H9 (cell line): ENCODE measurements at regions not wholly inside any gene's neighbourhood (a gene's known extent, or its start where the extent isn't known, plus 50 kb on each side); places are given as distances from the start of the nearest gene placed in this dataset.

ENCODE experiments used
- DNase-seq: peaks from one replicate; pipeline ENCODE4 v3.0.0-alpha.2; 2017
- H2AFZ ChIP-seq: one replicate; pipeline ENCODE4 v1.6.1; 2013; ENCODE audit warnings: mild to moderate bottlenecking, low read length, control low read depth, moderate library complexity
- H2AK5ac ChIP-seq: 2 replicates; pipeline ENCODE4 v1.6.1; 2013; ENCODE audit warnings: low read length, control low read depth, mixed read lengths; ENCODE audit not compliant: insufficient read length
- H2BK120ac ChIP-seq: one replicate; pipeline ENCODE4 v1.6.1; 2013; ENCODE audit warnings: low read depth, mild to moderate bottlenecking, low read length, control low read depth, inconsistent platforms; ENCODE audit not compliant: poor library complexity, severe bottlenecking
- H2BK12ac ChIP-seq: 2 replicates; pipeline ENCODE4 v1.6.1; 2013; ENCODE audit warnings: low read length, control low read depth, mixed read lengths, low read depth; ENCODE audit not compliant: insufficient read length
- H2BK15ac ChIP-seq: 2 replicates; pipeline ENCODE4 v1.6.1; 2013; ENCODE audit warnings: low read depth, low read length, control low read depth
- H2BK20ac ChIP-seq: one replicate; pipeline ENCODE4 v1.6.1; 2013; ENCODE audit warnings: low read depth, mild to moderate bottlenecking, low read length, control low read depth, inconsistent platforms; ENCODE audit not compliant: poor library complexity, severe bottlenecking
- H2BK5ac ChIP-seq: 2 replicates; pipeline ENCODE4 v1.6.1; 2013; ENCODE audit warnings: low read length, control low read depth, mixed read lengths; ENCODE audit not compliant: insufficient read length
- H3K14ac ChIP-seq: 2 replicates; pipeline ENCODE4 v1.6.1; 2013; ENCODE audit warnings: low read length, control low read depth; ENCODE audit not compliant: insufficient read depth
- H3K18ac ChIP-seq: 2 replicates; pipeline ENCODE4 v1.6.1; 2013; ENCODE audit warnings: low read depth, mild to moderate bottlenecking, mixed read lengths, low read length, control low read depth; ENCODE audit not compliant: insufficient read length
- H3K23ac ChIP-seq: 2 replicates; pipeline ENCODE4 v1.6.1; 2013; ENCODE audit warnings: low read length, control low read depth, mixed read lengths, low read depth; ENCODE audit not compliant: insufficient read length
- H3K23me2 ChIP-seq: 2 replicates; pipeline ENCODE4 v1.6.1; 2013; ENCODE audit warnings: low read depth, mild to moderate bottlenecking, mixed read lengths, low read length, control low read depth; ENCODE audit not compliant: insufficient read length, poor library complexity, severe bottlenecking
- H3K27ac ChIP-seq: 2 replicates; pipeline ENCODE4 v1.5.1; 2013; ENCODE audit warnings: low read length, control low read depth, mixed read lengths, low read depth; ENCODE audit not compliant: insufficient read length
- H3K27me3 ChIP-seq: 2 replicates; pipeline ENCODE4 v1.6.1; 2013; ENCODE audit warnings: low read length, control low read depth, inconsistent platforms; ENCODE audit not compliant: insufficient read depth
- H3K4ac ChIP-seq: 2 replicates; pipeline ENCODE4 v1.6.1; 2013; ENCODE audit warnings: low read depth, mild to moderate bottlenecking, control low read depth, inconsistent platforms, low read length, moderate library complexity
- H3K4me1 ChIP-seq: 2 replicates; pipeline ENCODE4 v1.6.1; 2013; ENCODE audit warnings: low read length, control low read depth, inconsistent platforms; ENCODE audit not compliant: insufficient read depth
- H3K4me2 ChIP-seq: 2 replicates; pipeline ENCODE4 v1.6.1; 2013; ENCODE audit warnings: low read length, control low read depth, mixed read lengths; ENCODE audit not compliant: insufficient read length, insufficient read depth
- H3K56ac ChIP-seq: 2 replicates; pipeline ENCODE4 v1.6.1; 2013; ENCODE audit warnings: low read depth, mild to moderate bottlenecking, mixed read lengths, low read length, control low read depth; ENCODE audit not compliant: insufficient read length
- H3K79me1 ChIP-seq: 2 replicates; pipeline ENCODE4 v1.6.1; 2013; ENCODE audit warnings: low read depth, mild to moderate bottlenecking, moderate library complexity, low read length, control low read depth, inconsistent platforms; ENCODE audit not compliant: insufficient read depth, poor library complexity, severe bottlenecking
- H3K79me2 ChIP-seq: 2 replicates; pipeline ENCODE4 v1.6.1; 2013; ENCODE audit warnings: low read length, control low read depth, inconsistent platforms; ENCODE audit not compliant: insufficient read depth
- H3K9ac ChIP-seq: 2 replicates; pipeline ENCODE4 v1.6.1; 2013; ENCODE audit warnings: low read length, control low read depth, mixed read lengths; ENCODE audit not compliant: insufficient read length; ENCODE audit errors: extremely low read depth
- H3K9me3 ChIP-seq: one replicate; pipeline ENCODE4 v1.6.1; 2013; ENCODE audit warnings: low read depth, low read length, inconsistent platforms; ENCODE audit not compliant: control insufficient read depth
- H3T11ph ChIP-seq: one replicate; pipeline ENCODE4 v1.6.1; 2013; ENCODE audit warnings: mild to moderate bottlenecking, low read length, control low read depth, inconsistent platforms
- H4K20me1 ChIP-seq: one replicate; pipeline ENCODE4 v1.6.1; 2013; ENCODE audit not compliant: control insufficient read depth, insufficient read length, insufficient read depth
- H4K5ac ChIP-seq: 2 replicates; pipeline ENCODE4 v1.6.1; 2013; ENCODE audit warnings: low read depth, mild to moderate bottlenecking, mixed read lengths, low read length, control low read depth; ENCODE audit not compliant: insufficient read length
- H4K8ac ChIP-seq: replicated peaks from 2 replicates; pipeline ENCODE4 v1.6.1; 2013; ENCODE audit warnings: low read length, control low read depth, mixed read lengths, low read depth; ENCODE audit not compliant: insufficient read length
- H4K91ac ChIP-seq: 2 replicates; pipeline ENCODE4 v1.6.1; 2013; ENCODE audit warnings: low read depth, mild to moderate bottlenecking, moderate library complexity, mixed read lengths, low read length, control low read depth; ENCODE audit not compliant: insufficient read length
- H3K27ac Mint-ChIP-seq, 3 experiments: 2 replicates in 2 of 3; 3 replicates in 1 of 3; pipeline ENCODE4 v1.8.0; 2020 to 2021; ENCODE audit warnings: mixed read lengths in 3 of 3, mild to moderate bottlenecking in 1 of 3, moderate library complexity in 1 of 3
- H3K27me3 Mint-ChIP-seq: 2 replicates; pipeline ENCODE4 v1.8.0; 2021; ENCODE audit warnings: low read depth, mild to moderate bottlenecking, moderate library complexity, mixed read lengths
- H3K36me3 Mint-ChIP-seq, 3 experiments: 2 replicates in 2 of 3; 3 replicates in 1 of 3; pipeline ENCODE4 v1.8.0; 2020 to 2021; ENCODE audit warnings: low read depth in 3 of 3, mixed read lengths in 3 of 3; ENCODE audit not compliant: insufficient read depth in 1 of 3
- H3K4me1 Mint-ChIP-seq, 2 experiments: 2 replicates each; pipeline ENCODE4 v1.8.0; 2020; ENCODE audit warnings: mixed read lengths in 2 of 2
- H3K4me3 Mint-ChIP-seq, 2 experiments: 2 replicates in 1 of 2; 3 replicates in 1 of 2; pipeline ENCODE4 v1.8.0; 2020 to 2021; ENCODE audit warnings: mild to moderate bottlenecking in 2 of 2, mixed read lengths in 2 of 2, moderate library complexity in 1 of 2
- H3K9me3 Mint-ChIP-seq, 2 experiments: 2 replicates in 1 of 2; 3 replicates in 1 of 2; pipeline ENCODE4 v1.8.0; 2020; ENCODE audit warnings: mild to moderate bottlenecking in 2 of 2, mixed read lengths in 2 of 2, moderate library complexity in 1 of 2
- CTCF ChIP-seq: fragments of 200-600 bp; sonication (generic); conservative IDR thresholded peaks from 3 replicates; pipeline ENCODE4 v1.8.0; 2021; ENCODE audit warnings: antibody characterized with exemption, mild to moderate bottlenecking
- WGBS: extraction: QIAGEN DNeasy Blood & Tissue Kit; methylation state at CpG from one replicate; pipeline ENCODE4 v1.1.7; 2013; ENCODE audit warnings: missing lambda C conversion rate, low lambda C conversion rate, mixed read lengths; ENCODE audit not compliant: insufficient read length; ENCODE audit errors: extremely low coverage; 5-methylcytosine and 5-hydroxymethylcytosine counted together

DNA sequence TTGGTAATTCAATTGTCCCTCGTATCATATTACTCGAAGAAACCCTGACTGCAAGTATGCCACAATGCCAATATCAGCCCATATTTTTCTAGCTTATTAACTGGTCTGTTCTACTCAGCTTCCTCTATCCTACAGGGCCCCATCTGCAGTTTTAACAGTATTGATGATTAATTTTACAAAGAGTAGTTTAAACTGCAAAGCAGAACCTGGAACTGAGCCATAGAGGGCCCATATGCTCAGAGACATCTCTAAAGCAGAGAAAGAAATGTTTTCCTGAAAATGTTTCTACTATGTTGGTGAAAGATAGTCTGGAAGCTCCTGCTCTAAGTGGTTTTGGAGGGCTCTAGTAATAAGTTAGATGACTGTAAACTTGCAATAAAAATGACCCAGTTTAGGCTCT lies 259.4 kb upstream of the CENPE start:
- no peak overlapping the region for H3K27ac Mint-ChIP-seq
- Histone ChIP-seq H4K8ac (no peak overlapping the region), H3K79me1 (no peaks in the 10 kb centered on the region), H2BK5ac (no peak overlapping the region), H3K9ac (no peak overlapping the region), H4K20me1 (no peaks in the 10 kb centered on the region), H2BK20ac (no peak overlapping the region), H3K18ac (no peak overlapping the region), H3K23ac (no peak overlapping the region), H3K23me2 (no peaks in the 10 kb centered on the region), H3K56ac (no peak overlapping the region), H3K4me2 (no peak overlapping the region), H3T11ph (no peak overlapping the region), H3K14ac (no peak overlapping the region), H2BK12ac (no peak overlapping the region), H3K27ac (no peak overlapping the region), H2BK120ac (no peak overlapping the region), H4K91ac (no peak overlapping the region), H3K4ac (no peak overlapping the region), H4K5ac (no peak overlapping the region), H2AFZ (no peak overlapping the region), H2BK15ac (no peak overlapping the region), H3K79me2 (no peaks in the 10 kb centered on the region), H3K4me1 (no peaks in the 10 kb centered on the region), H3K9me3 (no peaks in the 10 kb centered on the region), H3K27me3 (no peaks in the 10 kb centered on the region), H2AK5ac (no peak overlapping the region)
- no peak overlapping the region for H3K4me3 Mint-ChIP-seq
- DNase-seq = no peak
- TF ChIP-seq CTCF = no peak
- H3K4me1 Mint-ChIP-seq = no peaks in the 10 kb centered on the region
- peaks cover 0 to 11% (median 7%) of the 10 kb centered on the region in 3 experiments; a peak in 4 of 7 replicates for H3K36me3 Mint-ChIP-seq
- H3K9me3 Mint-ChIP-seq = peaks cover 4 to 6% of the 10 kb centered on the region in 2 experiments; a peak in 4 of 5 replicates
- no peaks in the 10 kb centered on the region for H3K27me3 Mint-ChIP-seq
- WGBS = no CpG with 5 or more reads among the region's 2 CpGs
